ENCODE measurements at regions not wholly inside any gene's neighbourhood (a gene's known extent, or its start where the extent isn't known, plus 50 kb on each side); places are given as distances from the start of the nearest gene placed in this dataset.

DNA sequence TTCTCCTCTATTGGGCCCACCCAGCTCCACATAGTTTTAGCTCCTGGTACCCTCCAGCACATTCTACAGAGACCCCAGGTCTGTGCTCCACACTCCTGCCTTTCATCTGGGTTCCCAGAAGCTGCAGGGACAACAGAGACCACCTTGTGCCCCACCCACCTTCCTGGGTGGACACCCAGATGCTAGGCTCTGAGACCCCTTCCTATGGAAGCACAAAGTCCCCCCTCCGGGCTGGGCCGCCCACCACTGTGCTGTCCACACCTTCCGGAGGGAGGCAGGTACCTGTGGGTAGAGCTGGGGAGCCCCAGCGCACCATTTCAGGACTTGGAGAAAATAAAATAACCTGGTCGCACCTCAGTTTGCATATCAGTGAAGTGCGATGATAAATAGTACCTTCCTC, 224.9 kb upstream of the FOXF1 start:
- H3K4me3 Mint-ChIP-seq (ENCODE audit: unreplicated experiment): no peak overlapping the region
- no peak overlapping the region for H3K27ac Mint-ChIP-seq (ENCODE audit: unreplicated experiment)
- no TSS peak for BruUV-seq (replicated peaks)
- POLR2A ChIA-PET: no interaction called here
- Histone ChIP-seq H3K9me3 (no peaks in the 10 kb centered on the region), H3K4me3 (ENCODE audit: low read depth, low read length) (no peak overlapping the region), H3K27me3 (replicated peaks; ENCODE audit: control insufficient read depth, insufficient read depth, low read length) (no peaks in the 10 kb centered on the region; the same call in none of the 2 replicates), H3K36me3 (ENCODE audit: control insufficient read depth, insufficient read depth, low read length) (no peaks in the 10 kb centered on the region), H3K4me1 (no peaks in the 10 kb centered on the region)
- TF ChIP-seq, protein P1, sequence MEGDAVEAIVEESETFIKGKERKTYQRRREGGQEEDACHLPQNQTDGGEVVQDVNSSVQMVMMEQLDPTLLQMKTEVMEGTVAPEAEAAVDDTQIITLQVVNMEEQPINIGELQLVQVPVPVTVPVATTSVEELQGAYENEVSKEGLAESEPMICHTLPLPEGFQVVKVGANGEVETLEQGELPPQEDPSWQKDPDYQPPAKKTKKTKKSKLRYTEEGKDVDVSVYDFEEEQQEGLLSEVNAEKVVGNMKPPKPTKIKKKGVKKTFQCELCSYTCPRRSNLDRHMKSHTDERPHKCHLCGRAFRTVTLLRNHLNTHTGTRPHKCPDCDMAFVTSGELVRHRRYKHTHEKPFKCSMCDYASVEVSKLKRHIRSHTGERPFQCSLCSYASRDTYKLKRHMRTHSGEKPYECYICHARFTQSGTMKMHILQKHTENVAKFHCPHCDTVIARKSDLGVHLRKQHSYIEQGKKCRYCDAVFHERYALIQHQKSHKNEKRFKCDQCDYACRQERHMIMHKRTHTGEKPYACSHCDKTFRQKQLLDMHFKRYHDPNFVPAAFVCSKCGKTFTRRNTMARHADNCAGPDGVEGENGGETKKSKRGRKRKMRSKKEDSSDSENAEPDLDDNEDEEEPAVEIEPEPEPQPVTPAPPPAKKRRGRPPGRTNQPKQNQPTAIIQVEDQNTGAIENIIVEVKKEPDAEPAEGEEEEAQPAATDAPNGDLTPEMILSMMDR (IDR thresholded peaks at IDR 0.05; ENCODE audit: insufficient read depth in 1 of 2, low read depth in 1 of 2, low read length in 1 of 2, severe bottlenecking in 1 of 2, unreplicated experiment in 1 of 2): no peak
- no peaks in the 10 kb centered on the region for H3K4me1 Mint-ChIP-seq (ENCODE audit: low read depth, unreplicated experiment)
- peaks cover 32% of the 10 kb centered on the region for H3K27me3 Mint-ChIP-seq (ENCODE audit: insufficient read depth, unreplicated experiment)
- no peaks in the 10 kb centered on the region for H3K9me3 Mint-ChIP-seq (ENCODE audit: unreplicated experiment)
- intact Hi-C loops (cut with micrococcal nuclease; ENCODE audit: unreplicated experiment): no loop called here
- no peak for DNase-seq
- no peaks in the 10 kb centered on the region for H3K36me3 Mint-ChIP-seq (ENCODE audit: insufficient read depth, unreplicated experiment)
- CTCF ChIA-PET: no interaction called here

- DNase-seq: no peak
- Histone ChIP-seq H3K9me3 (no peaks in the 10 kb centered on the region), H3K27me3 (replicated peaks; ENCODE audit: control insufficient read depth, insufficient read depth, low read length) (no peaks in the 10 kb centered on the region; the same call in none of the 2 replicates), H3K4me3 (ENCODE audit: low read depth, low read length) (no peak overlapping the region), H3K4me1 (no peaks in the 10 kb centered on the region), H3K36me3 (ENCODE audit: control insufficient read depth, insufficient read depth, low read length) (no peaks in the 10 kb centered on the region)
- Mint-ChIP-seq H3K4me3 (ENCODE audit: unreplicated experiment) (no peak overlapping the region), H3K27me3 (ENCODE audit: insufficient read depth, unreplicated experiment) (peaks cover 36% of the 10 kb centered on the region), H3K36me3 (ENCODE audit: insufficient read depth, unreplicated experiment) (no peaks in the 10 kb centered on the region), H3K9me3 (ENCODE audit: unreplicated experiment) (no peaks in the 10 kb centered on the region), H3K27ac (ENCODE audit: unreplicated experiment) (no peak overlapping the region), H3K4me1 (ENCODE audit: low read depth, unreplicated experiment) (no peaks in the 10 kb centered on the region)
- TF ChIP-seq, protein P1 (IDR thresholded peaks at IDR 0.05; ENCODE audit: insufficient read depth in 1 of 2, low read depth in 1 of 2, low read length in 1 of 2, severe bottlenecking in 1 of 2, unreplicated experiment in 1 of 2): no peak
- no TSS peak for BruUV-seq (replicated peaks)
- CTCF ChIA-PET: no interaction called here
- POLR2A ChIA-PET: no interaction called here
- intact Hi-C loops (cut with micrococcal nuclease; ENCODE audit: unreplicated experiment): no loop called here
Measured at GRCh38 chr16:86285938-86286921, 224.1 kb upstream of the FOXF1 start.

DNA sequence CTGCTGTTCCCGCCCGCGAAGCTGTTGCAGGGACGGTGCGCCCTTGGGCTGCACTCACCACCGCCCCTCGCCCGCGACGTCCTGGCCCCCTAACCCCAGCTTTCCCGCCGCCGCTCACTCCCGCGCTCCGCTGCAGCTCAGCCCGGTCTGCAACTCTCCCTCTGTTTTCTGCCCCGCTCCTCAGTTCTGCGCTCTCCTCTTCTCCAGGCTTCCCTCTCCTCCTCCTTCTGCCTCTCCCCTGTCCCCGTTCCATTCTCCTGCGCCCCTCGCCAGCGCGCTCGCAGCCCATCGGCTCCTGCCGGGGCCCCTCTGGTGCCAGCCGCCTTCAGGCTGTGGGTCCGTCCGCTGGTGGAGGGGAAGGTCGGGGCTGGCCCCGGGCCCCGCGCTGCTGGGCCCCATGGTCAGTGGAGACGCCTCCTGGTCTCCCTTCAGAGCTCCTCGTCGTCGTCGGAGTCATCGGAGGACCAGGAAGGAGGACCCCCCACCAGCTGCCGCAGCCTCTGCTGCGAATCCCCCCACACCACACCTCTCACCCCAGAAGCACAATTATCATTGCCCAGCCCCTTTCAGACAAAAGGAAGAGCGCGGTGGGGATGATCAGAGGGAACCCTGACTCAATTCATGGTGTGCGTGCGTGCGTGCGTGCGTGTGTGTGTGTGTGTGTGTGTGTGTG, 223.2 kb upstream of the FOXF1 start:
- no peaks in the 10 kb centered on the region for H3K36me3 ChIP-seq (ENCODE audit: control insufficient read depth, insufficient read depth, low read length)
- Mint-ChIP-seq H3K4me3 (ENCODE audit: unreplicated experiment) (no peak overlapping the region), H3K27ac (ENCODE audit: unreplicated experiment) (no peak overlapping the region), H3K36me3 (ENCODE audit: insufficient read depth, unreplicated experiment) (no peaks in the 10 kb centered on the region), H3K9me3 (ENCODE audit: unreplicated experiment) (no peaks in the 10 kb centered on the region), H3K4me1 (ENCODE audit: low read depth, unreplicated experiment) (no peaks in the 10 kb centered on the region), H3K27me3 (ENCODE audit: insufficient read depth, unreplicated experiment) (peaks cover 40% of the 10 kb centered on the region)
- no peaks in the 10 kb centered on the region for H3K4me1 ChIP-seq
- peaks cover 1% of the 10 kb centered on the region for H3K27me3 ChIP-seq (replicated peaks; ENCODE audit: control insufficient read depth, insufficient read depth, low read length)
- no peak for DNase-seq
- no peaks in the 10 kb centered on the region for H3K9me3 ChIP-seq
- TF ChIP-seq, protein P1 (IDR thresholded peaks at IDR 0.05; ENCODE audit: insufficient read depth in 1 of 2, low read depth in 1 of 2, low read length in 1 of 2, severe bottlenecking in 1 of 2, unreplicated experiment in 1 of 2): no peak
- ChIA-PET CTCF (no interaction called here), POLR2A (no interaction called here)
- BruUV-seq (replicated peaks): no TSS peak
- intact Hi-C loops (cut with micrococcal nuclease; ENCODE audit: unreplicated experiment): no loop called here
- H3K4me3 ChIP-seq (ENCODE audit: low read depth, low read length): no peak overlapping the region
